GM18868 (cell line): ENCODE measurements at regions not wholly inside any gene's neighbourhood (a gene's known extent, or its start where the extent isn't known, plus 50 kb on each side); places are given as distances from the start of the nearest gene placed in this dataset.
A peak's percentile ranks its signal among the peaks of the same experiment; 100 is the strongest.
"Not testable (repeated sequence)": the region's sequence is repeated elsewhere in the genome, so short reads cannot be mapped to it uniquely, and the experiment has no call there.

Experiments used
- ATAC-seq: cut with Tn5 transposase; IDR thresholded peaks from one replicate; pipeline ENCODE4 v1.9.1; 2021; ENCODE audit warnings: mild to moderate bottlenecking, moderate library complexity; ENCODE audit not compliant: unreplicated experiment

DNA sequence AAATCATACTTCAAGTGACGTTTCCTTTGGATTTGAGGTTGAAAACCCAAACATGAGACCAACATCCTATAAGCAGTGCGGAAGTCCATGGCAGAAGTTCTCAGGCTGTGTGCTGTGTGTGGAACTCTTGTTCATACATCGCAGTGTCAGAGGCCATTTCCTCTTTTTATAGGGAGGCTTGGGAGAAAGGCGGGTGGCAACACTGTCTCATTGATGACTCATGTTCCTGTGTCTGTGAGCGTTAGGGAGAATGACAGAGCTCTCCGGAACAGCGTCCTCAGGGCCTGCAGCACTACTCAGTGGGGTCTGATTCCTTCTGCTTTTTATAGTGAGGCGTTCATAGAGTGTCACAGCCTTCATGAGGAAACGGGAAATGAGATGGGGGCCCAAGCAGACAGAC lies 98.8 kb upstream of the BASP1 start:
- ATAC-seq = peak; percentile 74

DNA sequence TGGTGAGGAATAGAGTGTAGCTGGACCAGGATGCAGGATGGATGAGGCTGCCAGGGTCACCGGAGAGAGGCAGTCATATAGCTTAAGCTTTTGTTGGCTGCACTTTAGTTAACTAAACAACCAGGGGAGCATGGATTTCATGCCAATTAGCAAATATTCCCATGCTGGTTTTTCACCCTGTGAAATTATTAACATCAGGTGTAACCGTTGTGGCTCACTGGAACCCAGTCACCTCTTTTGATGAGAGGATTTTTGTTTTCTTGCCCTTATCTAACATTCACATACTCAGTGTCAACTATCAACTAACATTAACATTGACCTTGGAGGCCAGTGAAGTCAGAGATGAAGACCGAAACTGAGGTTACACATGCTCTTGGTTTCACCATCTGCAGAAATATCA lies 97.2 kb upstream of the BASP1 start:
- no peak for ATAC-seq

DNA sequence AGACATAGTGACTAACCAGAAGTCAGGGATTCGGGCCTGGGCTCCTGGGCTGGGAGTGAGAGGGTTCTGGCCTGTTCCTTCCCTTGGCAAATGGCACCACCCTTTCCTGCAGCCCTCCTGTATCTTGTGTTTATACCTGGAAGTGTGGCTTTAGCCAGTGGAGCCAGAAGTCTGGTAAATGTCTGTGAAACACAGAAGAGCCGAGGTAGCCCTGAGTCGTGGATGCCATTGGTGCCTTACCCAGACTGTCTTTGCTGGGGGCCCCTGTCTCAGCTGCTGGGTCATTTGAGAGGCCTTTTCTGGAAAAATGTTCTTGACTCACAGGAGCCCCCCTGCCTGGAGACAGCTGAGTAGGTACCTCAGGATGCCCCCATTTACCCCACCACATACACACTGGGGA lies 95.7 kb upstream of the BASP1 start:
- ATAC-seq = no peak

DNA sequence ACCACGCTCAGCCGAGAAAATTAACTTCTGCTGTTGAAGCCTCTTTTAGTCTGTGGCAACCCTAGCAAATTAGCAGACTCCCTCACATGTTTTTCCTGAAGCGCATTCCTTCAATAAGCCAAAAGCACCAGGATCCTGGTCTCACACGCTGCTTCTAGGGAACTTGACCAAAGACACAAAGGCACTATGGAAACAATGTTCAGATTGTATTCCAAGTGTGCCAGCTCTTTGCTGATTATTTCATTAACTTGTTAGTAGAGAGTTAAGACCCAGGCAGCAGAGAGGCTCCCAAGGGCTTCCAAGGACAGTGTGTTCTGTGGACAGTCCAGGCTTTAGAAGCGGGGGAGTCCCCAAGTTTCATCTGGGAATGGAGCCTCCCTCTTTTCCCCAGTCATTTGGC lies 94.4 kb upstream of the BASP1 start:
- ATAC-seq = no peak

GRCh38 chr5:17123773-17124172 lies 93.7 kb upstream of the BASP1 start:
- ATAC-seq = not testable (repeated sequence)

DNA sequence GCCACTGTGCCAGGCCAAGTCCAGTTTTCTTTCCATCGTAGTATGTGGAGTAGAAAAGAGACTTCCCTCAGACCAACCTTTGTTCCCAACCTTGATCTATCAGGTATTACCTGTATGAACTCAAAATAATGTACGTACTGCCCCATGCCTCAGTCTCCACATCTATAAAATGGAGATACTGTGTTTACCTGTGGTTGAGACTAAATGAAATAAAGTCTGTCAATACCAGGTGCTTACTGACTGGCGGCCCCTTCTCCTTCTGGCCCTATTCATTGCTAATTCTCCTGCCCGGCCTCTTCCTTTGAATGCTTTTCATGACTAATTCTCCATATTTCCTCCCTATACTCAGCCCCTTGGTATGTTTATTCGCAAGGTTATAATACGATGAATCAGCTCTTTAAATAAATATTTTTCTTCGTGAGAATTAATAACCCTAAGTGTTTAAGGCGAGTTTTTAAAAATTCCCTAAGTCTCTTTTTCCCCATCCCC lies 89.6 kb upstream of the BASP1 start:
- no peak for ATAC-seq

GRCh38 chr5:17129093-17129849 lies 88.2 kb upstream of the BASP1 start:
- no peak for ATAC-seq

GRCh38 chr5:17130302-17130701 lies 87.1 kb upstream of the BASP1 start:
- ATAC-seq = not testable (repeated sequence)

DNA sequence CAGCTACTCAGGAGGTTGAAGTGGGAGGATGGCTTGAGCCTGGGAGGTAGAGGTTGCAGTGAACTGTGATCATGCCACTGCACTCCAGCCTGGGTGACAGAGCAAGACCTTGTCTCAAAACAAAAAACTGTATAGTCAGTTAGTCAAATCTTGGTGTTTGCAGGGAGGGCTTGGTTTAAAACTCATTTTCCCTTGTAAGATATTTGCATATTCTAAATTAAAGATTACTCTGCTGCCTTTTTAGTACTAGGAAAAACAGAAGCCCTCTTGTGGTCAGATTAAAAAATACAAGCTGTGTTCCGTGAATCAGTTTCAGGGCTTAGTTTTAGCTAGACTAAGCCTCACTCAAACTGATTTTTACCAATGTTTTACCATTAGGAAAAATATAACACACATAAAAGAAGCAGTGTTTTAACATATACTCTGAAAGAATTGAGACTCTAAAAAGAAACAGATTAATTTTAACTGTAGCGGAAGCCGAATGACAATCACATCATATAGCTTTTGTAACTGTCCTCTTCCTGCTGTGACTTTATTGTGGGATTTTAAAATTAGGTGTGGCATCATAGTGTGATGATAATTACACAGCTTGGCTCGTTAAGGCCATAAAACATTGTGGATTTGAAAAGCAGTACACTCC lies 84.9 kb upstream of the BASP1 start:
- ATAC-seq = peak; percentile 65

GRCh38 chr5:17135050-17135449 lies 82.4 kb upstream of the BASP1 start:
- ATAC-seq = no peak

DNA sequence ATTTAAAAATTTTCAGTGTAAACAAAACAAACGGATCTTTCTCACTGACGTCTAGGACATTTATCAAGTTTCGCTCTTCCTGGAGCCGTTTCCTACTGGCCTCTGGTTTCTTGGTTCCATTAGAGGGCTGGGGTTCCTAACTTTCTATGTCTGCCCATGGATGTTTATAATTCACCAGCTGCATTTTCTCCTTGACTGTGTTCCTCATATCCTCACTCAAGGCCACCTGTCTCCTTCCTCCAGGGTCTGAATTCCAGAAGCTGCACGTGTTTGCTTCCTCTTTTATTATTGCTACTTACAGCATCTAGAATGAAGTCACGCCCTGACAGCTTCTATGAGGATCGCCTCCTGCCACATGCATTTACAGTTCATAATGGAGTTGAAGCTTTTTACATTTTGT lies 74.1 kb upstream of the BASP1 start:
- ATAC-seq = no peak

- no peak for ATAC-seq
Measured at GRCh38 chr5:17146280-17146841, 71.1 kb upstream of the BASP1 start.

GRCh38 chr5:17147170-17147569 lies 70.3 kb upstream of the BASP1 start:
- no peak for ATAC-seq

GRCh38 chr5:17147617-17148016 lies 69.8 kb upstream of the BASP1 start:
- no peak for ATAC-seq

DNA sequence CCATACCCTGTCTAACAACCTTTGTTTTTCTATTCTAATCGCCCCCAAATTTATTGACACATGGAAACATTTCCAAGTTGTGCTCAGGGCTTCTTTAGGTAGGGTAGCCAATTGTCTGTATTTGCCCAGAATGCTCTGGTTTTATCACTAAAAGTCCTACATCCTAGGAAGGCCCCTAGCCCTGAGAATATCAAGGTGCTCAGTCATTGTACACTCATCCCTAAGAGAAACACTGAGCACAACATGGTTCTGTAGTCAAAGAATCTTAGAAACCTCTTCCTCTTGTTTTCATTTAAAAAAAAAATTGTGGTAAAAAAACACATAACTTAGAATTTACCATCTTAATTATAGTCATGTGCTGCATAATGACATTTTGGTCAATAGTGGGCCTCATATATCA lies 69.0 kb upstream of the BASP1 start:
- ATAC-seq = no peak

- no peak for ATAC-seq
Measured at GRCh38 chr5:17149786-17150185, 67.6 kb upstream of the BASP1 start.

- ATAC-seq = no peak
Measured at GRCh38 chr5:17150531-17150930, 66.9 kb upstream of the BASP1 start.

- ATAC-seq = no peak
Measured at GRCh38 chr5:17151686-17152085, 65.7 kb upstream of the BASP1 start.

- ATAC-seq = no peak
Measured at GRCh38 chr5:17154211-17154996, 63.0 kb upstream of the BASP1 start.

GRCh38 chr5:17156463-17156862 lies 61.0 kb upstream of the BASP1 start:
- no peak for ATAC-seq

DNA sequence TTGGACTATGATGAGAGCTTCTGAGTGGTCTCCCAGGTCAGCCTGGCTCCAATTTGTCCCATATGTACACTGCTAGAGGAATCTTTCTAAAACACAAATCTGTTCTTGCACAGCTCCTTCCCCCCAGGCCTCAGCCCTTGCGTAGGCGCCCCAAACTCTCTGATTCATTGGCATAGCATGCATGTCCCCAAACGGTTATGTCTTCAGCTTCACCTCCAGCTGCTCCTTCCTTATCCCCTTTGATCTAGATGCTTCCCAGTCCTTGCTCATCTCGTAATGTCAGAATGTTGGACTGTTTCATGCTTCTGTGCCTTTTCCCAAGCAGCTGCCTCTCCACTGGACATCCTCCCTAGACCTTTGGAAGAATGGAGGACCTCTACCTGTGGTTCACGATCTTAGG lies 60.1 kb upstream of the BASP1 start:
- ATAC-seq = no peak
